HEK293 (cell line): ENCODE measurements at regions not wholly inside any gene's neighbourhood (a gene's known extent, or its start where the extent isn't known, plus 50 kb on each side); places are given as distances from the start of the nearest gene placed in this dataset.

Experiments
- CTCF ChIA-PET: fragments of 350-600 bp; formaldehyde crosslinking; extraction: SDS; loops from one replicate; lab custom pipeline; 2021; ENCODE audit warnings: antibody characterized with exemption; lab: Yijun Ruan, JAX
- POLR2A ChIA-PET: fragments of 300-600 bp; formaldehyde crosslinking; extraction: SDS; loops from one replicate; lab custom pipeline; 2020; ENCODE audit warnings: antibody characterized with exemption, inconsistent platforms; lab: Yijun Ruan, JAX
- H3K27ac ChIP-seq: fragments of 200-500 bp; sonication (Bioruptor generic); 2 replicates; pipeline ENCODE4 v1.5.1; 2014; ENCODE audit warnings: low read depth, low read length, control low read depth, inconsistent platforms; ENCODE audit errors: extremely low read depth
- H3K36me3 ChIP-seq, 2 experiments: fragments of 200-500 bp in 1 of 2; sonication (Bioruptor generic) in 1 of 2; 1 replicate in 1 of 2; 2 replicates in 1 of 2; pipeline ENCODE4 v1.5.1; 2014 to 2017; ENCODE audit warnings: inconsistent platforms in 2 of 2, low read length in 2 of 2; ENCODE audit not compliant: control insufficient read depth in 2 of 2, insufficient read depth in 1 of 2
- H3K4me1 ChIP-seq: fragments of 200-500 bp; sonication (Bioruptor generic); 2 replicates; pipeline ENCODE4 v1.5.1; 2014; ENCODE audit warnings: mild to moderate bottlenecking, low read length, inconsistent platforms; ENCODE audit not compliant: control insufficient read depth, insufficient read depth
- H3K4me3 ChIP-seq: 2 replicates; pipeline ENCODE4 v1.5.1; 2011; ENCODE audit warnings: low read depth, mild to moderate bottlenecking, control low read depth, low read length, moderate library complexity
- H3K9me3 ChIP-seq: fragments of 200-500 bp; sonication (Bioruptor generic); 2 replicates; pipeline ENCODE4 v1.5.1; 2014; ENCODE audit warnings: low read depth, low read length, inconsistent platforms; ENCODE audit not compliant: control insufficient read depth, insufficient read depth
- CTCF ChIP-seq: fragments of 450-650 bp; formaldehyde crosslinking; IDR thresholded peaks from 2 replicates; pipeline ENCODE4 v1.5.1; 2016; ENCODE audit warnings: missing biosample characterization, missing genetic modification characterization
- GFI1B ChIP-seq: fragments of 450-650 bp; formaldehyde crosslinking; IDR thresholded peaks from 2 replicates; pipeline ENCODE4 v1.5.1; 2016; ENCODE audit warnings: missing biosample characterization, missing genetic modification characterization
- TSHZ1 ChIP-seq: fragments of 450-650 bp; formaldehyde crosslinking; IDR thresholded peaks from 2 replicates; pipeline ENCODE4 v1.5.1; 2016; ENCODE audit warnings: missing biosample characterization, missing genetic modification characterization, borderline replicate concordance
- ZBTB44 ChIP-seq: fragments of 450-650 bp; IDR thresholded peaks from 2 replicates; pipeline ENCODE4 v1.5.1; 2018; ENCODE audit warnings: missing biosample characterization, mild to moderate bottlenecking, missing genetic modification characterization
- ZBTB48 ChIP-seq: fragments of 450-650 bp; formaldehyde crosslinking; IDR thresholded peaks from 2 replicates; pipeline ENCODE4 v1.5.1; 2016; ENCODE audit warnings: missing biosample characterization, missing genetic modification characterization
- ZNF133 ChIP-seq: fragments of 450-650 bp; formaldehyde crosslinking; IDR thresholded peaks from 2 replicates; pipeline ENCODE4 v1.5.1; 2016; ENCODE audit warnings: missing biosample characterization, missing genetic modification characterization
- ZNF146 ChIP-seq: fragments of 450-650 bp; formaldehyde crosslinking; IDR thresholded peaks from 2 replicates; pipeline ENCODE4 v1.5.1; 2016; ENCODE audit warnings: missing biosample characterization, missing genetic modification characterization
- ZNF23 ChIP-seq: fragments of 450-650 bp; formaldehyde crosslinking; IDR thresholded peaks from 2 replicates; pipeline ENCODE4 v1.5.1; 2016; ENCODE audit warnings: missing biosample characterization, missing genetic modification characterization, borderline replicate concordance
- ZNF335 ChIP-seq: fragments of 450-650 bp; formaldehyde crosslinking; conservative IDR thresholded peaks from 2 replicates; pipeline ENCODE4 v1.5.1; 2016; ENCODE audit warnings: missing biosample characterization, missing genetic modification characterization
- ZNF366 ChIP-seq: fragments of 450-650 bp; formaldehyde crosslinking; conservative IDR thresholded peaks from 2 replicates; pipeline ENCODE4 v1.5.1; 2016; ENCODE audit warnings: missing biosample characterization, missing genetic modification characterization
- ZNF391 ChIP-seq: fragments of 450-650 bp; formaldehyde crosslinking; IDR thresholded peaks from 2 replicates; pipeline ENCODE4 v1.5.1; 2016; ENCODE audit warnings: low read depth, missing biosample characterization, missing genetic modification characterization, borderline replicate concordance
- ZNF394 ChIP-seq: fragments of 450-650 bp; formaldehyde crosslinking; IDR thresholded peaks from 2 replicates; pipeline ENCODE4 v1.5.1; 2016; ENCODE audit warnings: missing biosample characterization, missing genetic modification characterization, mild to moderate bottlenecking, moderate library complexity, borderline replicate concordance
- ZNF473 ChIP-seq: fragments of 450-650 bp; formaldehyde crosslinking; IDR thresholded peaks from 2 replicates; pipeline ENCODE4 v1.5.1; 2017; ENCODE audit warnings: missing biosample characterization, missing genetic modification characterization
- ZNF558 ChIP-seq: fragments of 450-650 bp; formaldehyde crosslinking; IDR thresholded peaks from 2 replicates; pipeline ENCODE4 v1.5.1; 2016; ENCODE audit warnings: missing biosample characterization, missing genetic modification characterization
- ZNF585B ChIP-seq: fragments of 450-650 bp; formaldehyde crosslinking; IDR thresholded peaks from 2 replicates; pipeline ENCODE4 v1.5.1; 2016; ENCODE audit warnings: missing biosample characterization, missing genetic modification characterization
- ZNF600 ChIP-seq: fragments of 450-650 bp; formaldehyde crosslinking; IDR thresholded peaks from 2 replicates; pipeline ENCODE4 v1.5.1; 2016; ENCODE audit warnings: missing biosample characterization, missing genetic modification characterization
- ZNF692 ChIP-seq: fragments of 450-650 bp; formaldehyde crosslinking; IDR thresholded peaks from 2 replicates; pipeline ENCODE4 v1.5.1; 2016; ENCODE audit warnings: missing biosample characterization, missing genetic modification characterization
- ZNF701 ChIP-seq: fragments of 450-650 bp; formaldehyde crosslinking; IDR thresholded peaks from 2 replicates; pipeline ENCODE4 v1.5.1; 2016; ENCODE audit warnings: missing biosample characterization, missing genetic modification characterization
- ZSCAN16 ChIP-seq: fragments of 450-650 bp; formaldehyde crosslinking; IDR thresholded peaks from 2 replicates; pipeline ENCODE4 v1.5.1; 2016; ENCODE audit warnings: missing biosample characterization, missing genetic modification characterization
- ZSCAN23 ChIP-seq: fragments of 450-650 bp; formaldehyde crosslinking; IDR thresholded peaks from 2 replicates; pipeline ENCODE4 v1.5.1; 2016; ENCODE audit warnings: missing biosample characterization, missing genetic modification characterization

- H3K27ac ChIP-seq: no peak overlapping the region
- no peak overlapping the region for H3K4me3 ChIP-seq
- no peaks in the 10 kb centered on the region for H3K9me3 ChIP-seq
- no peaks in the 10 kb centered on the region for H3K36me3 ChIP-seq
- H3K4me1 ChIP-seq: no peaks in the 10 kb centered on the region
- ChIA-PET POLR2A (no interaction called here), CTCF (no interaction called here)
- no peak for TF ChIP-seq ZNF146 (tag by site-specific recombination)
- no peak for TF ChIP-seq ZBTB44 (tag by site-specific recombination)
- TF ChIP-seq ZSCAN23 (tag by site-specific recombination): no peak
- TF ChIP-seq ZNF335 (tag by site-specific recombination): no peak
- TF ChIP-seq ZNF23 (tag by site-specific recombination): no peak
- no peak for TF ChIP-seq ZNF394 (tag by site-specific recombination)
- no peak for TF ChIP-seq ZNF133 (tag by site-specific recombination)
- no peak for TF ChIP-seq ZNF585B (tag by site-specific recombination)
- no peak for TF ChIP-seq ZNF701
- TF ChIP-seq ZNF366 (tag by site-specific recombination): no peak
- no peak for TF ChIP-seq ZNF600 (tag by site-specific recombination)
- no peak for TF ChIP-seq ZBTB48 (tag by site-specific recombination)
- no peak for TF ChIP-seq CTCF (tag by site-specific recombination)
- TF ChIP-seq ZSCAN16 (tag by site-specific recombination): no peak
- TF ChIP-seq ZNF692 (tag by site-specific recombination): no peak
- no peak for TF ChIP-seq ZNF558 (tag by site-specific recombination)
- TF ChIP-seq ZNF473 (tag by site-specific recombination): no peak
- TF ChIP-seq TSHZ1 (tag by site-specific recombination): no peak
- TF ChIP-seq GFI1B (tag by site-specific recombination): no peak
- no peak for TF ChIP-seq ZNF391 (tag by site-specific recombination)
- TF ChIP-seq, all 188 proteins: peak for 0
Measured at GRCh38 chr4:66636349-66636748, 909.0 kb downstream of the CENPC start.
